OCI-LY1 (cell line): ENCODE measurements at regions not wholly inside any gene's neighbourhood (a gene's known extent, or its start where the extent isn't known, plus 50 kb on each side); places are given as distances from the start of the nearest gene placed in this dataset.

Experiments
- H2AFZ ChIP-seq: fragments of 200-600 bp; sonication (generic), shearing (Covaris generic); 2 replicates; pipeline ENCODE4 v1.6.0; 2014; ENCODE audit warnings: antibody characterized with exemption, mild to moderate bottlenecking, low read length
- H3F3A ChIP-seq: fragments of 200-600 bp; sonication (generic), shearing (Covaris generic); 2 replicates; pipeline ENCODE4 v1.6.0; 2014; ENCODE audit warnings: mild to moderate bottlenecking, antibody characterized with exemption, low read length, moderate library complexity; ENCODE audit not compliant: insufficient read depth
- H3K27ac ChIP-seq: fragments of 200-600 bp; sonication (generic); 2 replicates; pipeline ENCODE4 v1.5.1; 2014; ENCODE audit warnings: low read length, mixed run types, mild to moderate bottlenecking, low read depth; ENCODE audit not compliant: poor library complexity, severe bottlenecking
- H3K27me3 ChIP-seq: fragments of 200-600 bp; sonication (generic); 2 replicates; pipeline ENCODE4 v1.6.0; 2014; ENCODE audit warnings: antibody characterized with exemption, mild to moderate bottlenecking, low read length, moderate library complexity; ENCODE audit not compliant: insufficient read depth
- H3K36me3 ChIP-seq: fragments of 200-600 bp; sonication (generic); 2 replicates; pipeline ENCODE4 v1.6.1; 2014; ENCODE audit warnings: mild to moderate bottlenecking, antibody characterized with exemption, low read length, moderate library complexity, mixed read lengths; ENCODE audit not compliant: insufficient read depth
- H3K4me1 ChIP-seq: fragments of 200-600 bp; sonication (generic); 2 replicates; pipeline ENCODE4 v1.5.1; 2014; ENCODE audit warnings: mild to moderate bottlenecking, low read length, moderate library complexity; ENCODE audit not compliant: insufficient read depth, severe bottlenecking
- H3K4me2 ChIP-seq: fragments of 200-600 bp; sonication (generic), shearing (Covaris generic); 2 replicates; pipeline ENCODE4 v1.6.1; 2014; ENCODE audit warnings: low read length
- H3K4me3 ChIP-seq: fragments of 200-600 bp; sonication (generic); 2 replicates; pipeline ENCODE4 v1.5.1; 2014; ENCODE audit warnings: low read length, low read depth, mild to moderate bottlenecking, mixed read lengths; ENCODE audit not compliant: poor library complexity, severe bottlenecking
- H3K79me2 ChIP-seq: fragments of 200-600 bp; shearing (Covaris generic); 2 replicates; pipeline ENCODE4 v1.6.1; 2016; ENCODE audit warnings: mixed run types, low read length, mixed read lengths; ENCODE audit not compliant: insufficient read depth
- H3K9ac ChIP-seq: fragments of 200-600 bp; sonication (generic), shearing (Covaris generic); 2 replicates; pipeline ENCODE4 v1.6.1; 2014; ENCODE audit warnings: mild to moderate bottlenecking, low read length, mixed read lengths
- H3K9me2 ChIP-seq: fragments of 200-600 bp; sonication (generic), shearing (Covaris generic); 2 replicates; pipeline ENCODE4 v1.6.1; 2014; ENCODE audit warnings: low read depth, mild to moderate bottlenecking, low read length, mixed read lengths
- H3K9me3 ChIP-seq: fragments of 200-600 bp; shearing (Covaris generic); 2 replicates; pipeline ENCODE4 v1.6.1; 2014; ENCODE audit warnings: low read length, mixed read lengths
- H4K20me1 ChIP-seq: fragments of 200-600 bp; sonication (generic), shearing (Covaris generic); 2 replicates; pipeline ENCODE4 v1.6.0; 2016; ENCODE audit warnings: mild to moderate bottlenecking, low read length; ENCODE audit not compliant: insufficient read depth
- CTCF ChIP-seq: fragments of 200-600 bp; sonication (generic), shearing (Covaris generic); IDR thresholded peaks from 2 replicates; pipeline ENCODE4 v1.5.1; 2017; ENCODE audit warnings: mild to moderate bottlenecking, antibody characterized with exemption, low read length, moderate library complexity, mixed read lengths
- EZH2 ChIP-seq: fragments of 200-600 bp; sonication (generic), shearing (Covaris generic); IDR thresholded peaks from 2 replicates; pipeline ENCODE4 v1.8.0; 2017; ENCODE audit warnings: borderline replicate concordance, mixed run types, mild to moderate bottlenecking, antibody characterized with exemption, low read length, moderate library complexity, mixed read lengths

- Histone ChIP-seq H3K4me3 (no peak overlapping the region), H3K27me3 (peaks cover under 1% of the 10 kb centered on the region; the same call in 1 of the 2 replicates), H3K36me3 (no peaks in the 10 kb centered on the region), H3K79me2 (no peaks in the 10 kb centered on the region), H3K4me1 (no peaks in the 10 kb centered on the region), H2AFZ (no peak overlapping the region), H3K9me2 (no peaks in the 10 kb centered on the region), H3K4me2 (no peak overlapping the region), H3K9ac (no peak overlapping the region), H3F3A (no peaks in the 10 kb centered on the region), H3K27ac (no peak overlapping the region), H4K20me1 (no peaks in the 10 kb centered on the region), H3K9me3 (no peaks in the 10 kb centered on the region)
- TF ChIP-seq CTCF (no peak), EZH2 (no peak)
These were observed 428.6 kb downstream of the ACTR3B start for GRCh38 chr7:153188161-153188560.

GRCh38 chr7:153188630-153189029 is 429.1 kb downstream of the ACTR3B start:
- no peaks in the 10 kb centered on the region; the same call in 1 of the 2 replicates for H3K27me3 ChIP-seq

GRCh38 chr7:153190452-153190851 is 430.9 kb downstream of the ACTR3B start:
- Histone ChIP-seq H3K9me2 (no peaks in the 10 kb centered on the region), H4K20me1 (no peaks in the 10 kb centered on the region), H3K4me3 (no peak overlapping the region), H3K36me3 (no peaks in the 10 kb centered on the region), H3K9me3 (no peaks in the 10 kb centered on the region), H3K4me2 (no peak overlapping the region), H2AFZ (peak overlapping the region; percentile 62; the same call in 1 of the 2 replicates), H3K79me2 (no peaks in the 10 kb centered on the region), H3F3A (no peaks in the 10 kb centered on the region), H3K9ac (no peak overlapping the region), H3K27ac (no peak overlapping the region), H3K27me3 (no peaks in the 10 kb centered on the region; the same call in 1 of the 2 replicates), H3K4me1 (no peaks in the 10 kb centered on the region)
- TF ChIP-seq EZH2 (no peak), CTCF (no peak)

More at GRCh38 chr7:153188630-153189029, 429.1 kb downstream of the ACTR3B start:
- TF ChIP-seq EZH2 (no peak), CTCF (no peak)
- no peaks in the 10 kb centered on the region for H3F3A ChIP-seq
- H3K36me3 ChIP-seq: no peaks in the 10 kb centered on the region
- H3K9me3 ChIP-seq: no peaks in the 10 kb centered on the region
- H3K27ac ChIP-seq: no peak overlapping the region
- H3K4me1 ChIP-seq: no peaks in the 10 kb centered on the region
- no peak overlapping the region for H3K4me2 ChIP-seq
- no peak overlapping the region for H2AFZ ChIP-seq
- no peaks in the 10 kb centered on the region for H4K20me1 ChIP-seq
- no peaks in the 10 kb centered on the region for H3K79me2 ChIP-seq
- H3K9ac ChIP-seq: no peak overlapping the region
- no peak overlapping the region for H3K4me3 ChIP-seq
- H3K9me2 ChIP-seq: no peaks in the 10 kb centered on the region
